ENCODE measurements at regions not wholly inside any gene's neighbourhood (a gene's known extent, or its start where the extent isn't known, plus 50 kb on each side); places are given as distances from the start of the nearest gene placed in this dataset.

- Histone ChIP-seq H3K27me3 (no peaks in the 10 kb centered on the region), H3K27ac (no peak overlapping the region), H3K9me3 (no peaks in the 10 kb centered on the region), H3K36me3 (no peaks in the 10 kb centered on the region), H3K4me1 (no peaks in the 10 kb centered on the region), H3K4me3 (no peak overlapping the region)
- ATAC-seq: no peak
- intact Hi-C loops (cut with DNase I): no loop called here
- TF ChIP-seq CTCF (IDR thresholded peaks at IDR 0.05): no peak
- peak; percentile 26 for DNase-seq
Measured at GRCh38 chr11:69997352-69997751, 80.8 kb upstream of the ANO1 start.

- no peaks in the 10 kb centered on the region for H3K9me3 ChIP-seq
- H3K4me1 ChIP-seq: no peaks in the 10 kb centered on the region
- H3K36me3 ChIP-seq: no peaks in the 10 kb centered on the region
- intact Hi-C loops (cut with DNase I): no loop called here
- DNase-seq (no peak), ATAC-seq (no peak)
- no peak overlapping the region for H3K27ac ChIP-seq
- H3K27me3 ChIP-seq: no peaks in the 10 kb centered on the region
- no peak overlapping the region for H3K4me3 ChIP-seq
- no peak for TF ChIP-seq CTCF (IDR thresholded peaks at IDR 0.05)
Measured at GRCh38 chr11:69999721-70000120, 78.4 kb upstream of the ANO1 start.

GRCh38 chr11:70000228-70000627, 77.9 kb upstream of the ANO1 start:
- no peak for ATAC-seq
- DNase-seq: no peak
- no peaks in the 10 kb centered on the region for H3K4me1 ChIP-seq
- no peak for TF ChIP-seq CTCF (IDR thresholded peaks at IDR 0.05)
- H3K27me3 ChIP-seq: no peaks in the 10 kb centered on the region
- H3K27ac ChIP-seq: no peak overlapping the region
- no peaks in the 10 kb centered on the region for H3K9me3 ChIP-seq
- no peak overlapping the region for H3K4me3 ChIP-seq
- intact Hi-C loops (cut with DNase I): no loop called here
- H3K36me3 ChIP-seq: no peaks in the 10 kb centered on the region

GRCh38 chr11:70001246-70001645, 76.9 kb upstream of the ANO1 start:
- intact Hi-C loops (cut with DNase I): no loop called here
- no peak overlapping the region for H3K27ac ChIP-seq
- no peak for TF ChIP-seq CTCF (IDR thresholded peaks at IDR 0.05)

GRCh38 chr11:70002433-70002832, 75.7 kb upstream of the ANO1 start:
- ATAC-seq (no peak), DNase-seq (no peak)
- intact Hi-C loops (cut with DNase I): no loop called here
- Histone ChIP-seq H3K27ac (no peak overlapping the region), H3K4me3 (no peak overlapping the region), H3K27me3 (no peaks in the 10 kb centered on the region), H3K4me1 (no peaks in the 10 kb centered on the region), H3K36me3 (no peaks in the 10 kb centered on the region), H3K9me3 (no peaks in the 10 kb centered on the region)
- no peak for TF ChIP-seq CTCF (IDR thresholded peaks at IDR 0.05)

More at GRCh38 chr11:70001246-70001645, 76.9 kb upstream of the ANO1 start:
- DNase-seq: no peak
- H3K9me3 ChIP-seq: no peaks in the 10 kb centered on the region
- ATAC-seq: no peak
- H3K4me3 ChIP-seq: no peak overlapping the region
- no peaks in the 10 kb centered on the region for H3K4me1 ChIP-seq
- no peaks in the 10 kb centered on the region for H3K36me3 ChIP-seq
- no peaks in the 10 kb centered on the region for H3K27me3 ChIP-seq

- H3K9me3 ChIP-seq: no peaks in the 10 kb centered on the region
- no peak for TF ChIP-seq CTCF (IDR thresholded peaks at IDR 0.05)
- no peaks in the 10 kb centered on the region for H3K27me3 ChIP-seq
- intact Hi-C loops (cut with DNase I): no loop called here
- no peak overlapping the region for H3K4me3 ChIP-seq
- no peak overlapping the region for H3K27ac ChIP-seq
- H3K36me3 ChIP-seq: no peaks in the 10 kb centered on the region
- no peak for ATAC-seq
- no peaks in the 10 kb centered on the region for H3K4me1 ChIP-seq
- DNase-seq: no peak
Measured at GRCh38 chr11:70005107-70005818, 72.9 kb upstream of the ANO1 start.
